ENCODE measurements at regions not wholly inside any gene's neighbourhood (a gene's known extent, or its start where the extent isn't known, plus 50 kb on each side); places are given as distances from the start of the nearest gene placed in this dataset.
"Not testable (repeated sequence)": the region's sequence is repeated elsewhere in the genome, so short reads cannot be mapped to it uniquely, and the experiment has no call there.

- DNase-seq: no peak
Observed at GRCh38 chr9:106467113-106467864, 395.7 kb upstream of the ZNF462 start.

- no peak for DNase-seq
Observed at GRCh38 chr9:106467865-106468164, 395.2 kb upstream of the ZNF462 start.

GRCh38 chr9:106468431-106468830 is 394.5 kb upstream of the ZNF462 start:
- DNase-seq: no peak

GRCh38 chr9:106478312-106478711 is 384.7 kb upstream of the ZNF462 start:
- no peak for DNase-seq

- DNase-seq: no peak
Observed at GRCh38 chr9:106478727-106479126, 384.2 kb upstream of the ZNF462 start.

DNA sequence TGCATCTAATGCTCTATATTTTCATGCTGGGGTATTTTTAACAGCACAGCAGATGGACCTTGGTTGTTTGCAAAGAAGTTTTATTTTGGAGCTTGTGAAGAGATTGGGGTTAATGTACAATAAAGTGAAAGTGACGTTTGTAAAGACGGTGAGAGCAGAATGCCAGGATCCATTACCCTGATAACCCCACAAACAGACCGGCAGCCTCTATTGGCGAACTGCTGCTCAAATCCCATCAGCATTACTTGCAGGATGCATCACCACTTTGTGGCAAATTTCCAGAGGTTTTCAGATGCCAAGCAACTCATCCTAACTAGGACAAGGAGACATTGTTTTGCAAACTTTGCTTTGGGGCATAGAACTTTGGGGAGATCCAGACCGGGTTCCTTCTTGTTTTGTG is 383.3 kb upstream of the ZNF462 start:
- no peak for DNase-seq

DNA sequence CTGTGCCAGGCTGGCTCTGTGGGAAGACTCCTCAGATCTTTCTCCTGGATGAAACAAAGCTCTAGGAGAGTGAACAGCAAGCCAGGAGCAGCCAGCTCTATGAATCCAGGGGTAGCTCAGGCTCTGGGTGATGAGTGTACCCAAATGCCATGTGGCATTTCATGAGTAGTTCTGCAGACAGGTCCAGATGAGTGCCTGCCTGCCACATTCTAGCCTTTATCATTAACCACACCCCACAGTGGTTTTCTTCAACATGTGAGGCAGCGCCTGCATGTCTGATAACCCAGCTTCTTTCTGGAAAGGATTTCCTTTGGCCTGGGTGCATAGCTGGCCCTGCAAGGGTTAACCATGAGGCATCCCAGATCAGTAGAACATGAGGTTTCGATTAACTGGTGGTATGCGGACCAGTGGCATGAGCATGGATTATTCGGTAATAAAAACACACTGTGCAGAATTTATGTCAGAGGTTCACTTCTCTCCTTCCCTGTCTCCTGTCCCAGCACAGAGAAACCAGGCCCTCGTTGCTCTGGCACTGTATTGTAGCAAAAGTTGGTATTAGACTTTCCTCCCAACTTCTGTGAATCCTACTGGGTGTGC is 381.9 kb upstream of the ZNF462 start:
- no peak for DNase-seq

DNA sequence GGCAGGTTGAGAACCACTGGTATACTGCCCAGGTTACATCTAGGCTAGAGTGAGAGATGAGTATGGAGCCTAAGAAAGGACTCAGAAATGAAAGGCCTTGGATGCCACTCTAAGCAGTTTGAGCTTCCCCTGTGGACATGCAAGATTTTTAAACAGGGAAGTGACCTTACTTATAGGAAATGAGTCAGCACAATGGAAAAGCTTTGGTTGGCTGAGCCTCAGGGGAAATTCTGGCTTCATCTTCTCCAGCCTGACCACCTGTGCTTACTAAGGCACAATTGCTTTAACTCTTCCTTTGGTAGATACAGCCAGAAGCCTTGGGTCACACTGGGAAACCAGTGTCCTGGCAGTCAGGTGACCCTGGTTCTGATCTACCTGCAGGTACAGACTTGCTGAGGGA is 380.2 kb upstream of the ZNF462 start:
- no peak for DNase-seq

- DNase-seq: no peak
Observed at GRCh38 chr9:106486685-106487084, 376.3 kb upstream of the ZNF462 start.

- DNase-seq: no peak
Observed at GRCh38 chr9:106487266-106487665, 375.7 kb upstream of the ZNF462 start.

DNA sequence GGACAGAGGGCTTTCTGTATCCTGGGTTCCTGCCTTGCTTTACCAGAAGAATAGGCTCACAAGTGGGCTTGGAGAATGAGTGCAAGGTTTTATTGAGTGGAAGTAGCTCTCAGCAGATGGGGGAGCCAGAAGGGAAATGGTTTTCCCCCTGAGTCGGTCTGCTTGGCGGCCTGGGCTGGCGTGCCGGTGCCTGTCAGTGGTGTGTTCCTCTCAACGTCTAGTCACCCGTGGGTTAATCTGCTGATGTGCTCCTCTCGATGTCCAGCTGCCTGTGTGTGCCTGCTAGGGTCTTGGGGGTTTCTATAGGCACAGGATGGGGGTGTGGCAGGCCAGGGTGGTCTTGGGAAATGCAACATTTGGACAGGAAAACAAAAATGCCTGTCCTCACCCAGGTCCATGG is 370.8 kb upstream of the ZNF462 start:
- DNase-seq: not testable (repeated sequence)

GRCh38 chr9:106500171-106500570 is 362.8 kb upstream of the ZNF462 start:
- DNase-seq: no peak

GRCh38 chr9:106501210-106501609 is 361.8 kb upstream of the ZNF462 start:
- not testable (repeated sequence) for DNase-seq

GRCh38 chr9:106502930-106503329 is 360.0 kb upstream of the ZNF462 start:
- no peak for DNase-seq

DNA sequence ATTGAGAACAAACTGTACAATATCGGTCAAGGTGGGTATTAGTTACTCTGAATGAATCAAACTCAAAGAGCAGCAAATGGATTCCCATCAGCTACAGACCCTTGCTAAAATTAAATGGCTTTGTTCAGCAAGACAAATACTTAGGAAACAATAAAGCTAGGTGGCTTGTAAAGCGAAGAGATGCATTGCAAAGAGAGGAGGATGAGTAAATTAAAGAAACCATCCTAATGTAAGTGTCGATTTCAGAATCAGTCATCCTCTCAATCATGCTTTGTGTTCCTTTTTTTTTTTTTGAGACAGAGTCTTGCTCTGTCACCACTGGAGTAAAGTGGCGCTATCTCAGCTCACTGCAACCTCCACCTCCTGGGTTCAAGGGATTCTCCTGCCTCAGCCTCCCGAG is 359.2 kb upstream of the ZNF462 start:
- no peak for DNase-seq

GRCh38 chr9:106526716-106527204 is 336.2 kb upstream of the ZNF462 start:
- no peak for DNase-seq

DNA sequence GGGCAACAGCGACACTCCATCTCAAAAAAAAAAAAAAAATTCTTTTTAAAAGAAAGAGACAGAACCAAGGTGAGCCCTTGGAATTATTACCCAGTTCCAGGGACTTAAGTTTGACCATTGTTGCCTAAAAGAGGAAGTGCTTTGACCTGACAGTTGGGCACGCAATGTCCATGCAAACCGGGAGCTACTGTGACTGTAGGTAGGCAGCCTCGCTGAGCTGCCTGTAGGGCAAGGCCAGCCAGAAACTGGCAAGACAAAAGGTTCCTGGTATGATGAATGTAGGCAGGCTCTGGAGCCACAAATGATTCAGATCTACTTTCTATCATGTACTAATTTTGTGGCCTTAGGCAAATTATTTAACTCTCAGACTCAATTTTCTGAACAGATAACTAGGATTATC is 334.8 kb upstream of the ZNF462 start:
- no peak for DNase-seq

- no peak for DNase-seq
Observed at GRCh38 chr9:106529616-106530015, 333.4 kb upstream of the ZNF462 start.

DNA sequence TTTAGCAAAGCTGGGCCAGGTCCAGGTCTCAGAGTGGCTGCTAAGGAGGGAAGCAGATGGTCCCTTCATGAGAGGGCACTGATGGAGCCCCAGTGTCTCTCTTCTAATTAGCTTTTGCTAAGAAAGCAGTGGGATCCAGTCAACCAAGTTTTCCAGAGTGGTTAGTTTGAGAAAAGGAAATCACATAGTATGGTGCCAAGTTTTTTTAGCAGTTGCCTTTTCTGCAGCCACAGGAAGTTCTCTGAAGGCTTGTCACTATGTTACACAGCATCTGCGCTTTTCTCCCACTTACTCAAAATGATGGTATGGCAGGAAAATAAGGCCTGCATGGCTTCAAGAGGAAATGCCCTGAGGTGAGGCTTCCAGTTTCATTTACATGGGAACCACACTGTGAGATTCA is 331.5 kb upstream of the ZNF462 start:
- DNase-seq: no peak

GRCh38 chr9:106532306-106533015 is 330.5 kb upstream of the ZNF462 start:
- DNase-seq: no peak

GRCh38 chr9:106534800-106535199 is 328.2 kb upstream of the ZNF462 start:
- DNase-seq: no peak

DNA sequence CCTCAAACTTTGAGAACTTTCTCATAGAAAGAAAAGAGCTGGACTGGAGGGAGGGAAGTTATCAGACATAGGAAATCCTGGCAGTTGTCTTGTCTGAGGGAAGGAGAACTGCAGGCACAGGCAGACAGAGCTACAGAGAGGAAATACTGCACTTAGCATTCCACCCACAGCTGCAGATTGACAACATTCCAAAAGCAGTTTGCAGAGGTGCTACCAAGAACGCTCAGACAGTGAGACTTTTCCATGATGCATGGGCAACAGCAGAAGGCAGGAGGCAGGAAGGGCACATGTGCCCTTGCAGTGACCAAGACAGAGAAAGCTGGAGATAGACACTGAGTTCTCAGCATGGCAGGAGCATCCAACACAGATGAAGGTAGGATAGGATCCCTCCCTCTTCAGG is 327.5 kb upstream of the ZNF462 start:
- no peak for DNase-seq

- DNase-seq: no peak
Observed at GRCh38 chr9:106557996-106558667, 304.8 kb upstream of the ZNF462 start.

GRCh38 chr9:106560540-106560939 is 302.4 kb upstream of the ZNF462 start:
- DNase-seq: no peak

Data from CD4-positive, alpha-beta T cell treated with Interleukin-17A for 4 hours (primary cell).